Adrenal gland (tissue), 5 donors: ENCODE measurements at regions not wholly inside any gene's neighbourhood (a gene's known extent, or its start where the extent isn't known, plus 50 kb on each side); places are given as distances from the start of the nearest gene placed in this dataset.

ENCODE experiments used
- POLR2A ChIP-seq, 2 donors: fragments of 450-650 bp; IDR thresholded peaks; one replicate each; pipeline ENCODE4 v1.6.1; 2017; ENCODE audit warnings: antibody characterized with exemption in 2 of 2, mild to moderate bottlenecking in 2 of 2, moderate library complexity in 1 of 2
- TF ChIP-seq, protein P1 (sequence below), 6 experiments: fragments of 450-650 bp in 4 of 6; fragments of 200-600 bp in 2 of 6; sonication (generic) in 1 of 6; IDR thresholded peaks; 1 replicate in 5 of 6; 2 replicates in 1 of 6; pipeline versions ENCODE4 v1.5.1 to v1.8.0; 2016 to 2021; ENCODE audit warnings: antibody characterized with exemption in 6 of 6, mild to moderate bottlenecking in 2 of 6, moderate library complexity in 1 of 6
- donor health status: DM: no; HTN: no; CAD: no.

DNA sequence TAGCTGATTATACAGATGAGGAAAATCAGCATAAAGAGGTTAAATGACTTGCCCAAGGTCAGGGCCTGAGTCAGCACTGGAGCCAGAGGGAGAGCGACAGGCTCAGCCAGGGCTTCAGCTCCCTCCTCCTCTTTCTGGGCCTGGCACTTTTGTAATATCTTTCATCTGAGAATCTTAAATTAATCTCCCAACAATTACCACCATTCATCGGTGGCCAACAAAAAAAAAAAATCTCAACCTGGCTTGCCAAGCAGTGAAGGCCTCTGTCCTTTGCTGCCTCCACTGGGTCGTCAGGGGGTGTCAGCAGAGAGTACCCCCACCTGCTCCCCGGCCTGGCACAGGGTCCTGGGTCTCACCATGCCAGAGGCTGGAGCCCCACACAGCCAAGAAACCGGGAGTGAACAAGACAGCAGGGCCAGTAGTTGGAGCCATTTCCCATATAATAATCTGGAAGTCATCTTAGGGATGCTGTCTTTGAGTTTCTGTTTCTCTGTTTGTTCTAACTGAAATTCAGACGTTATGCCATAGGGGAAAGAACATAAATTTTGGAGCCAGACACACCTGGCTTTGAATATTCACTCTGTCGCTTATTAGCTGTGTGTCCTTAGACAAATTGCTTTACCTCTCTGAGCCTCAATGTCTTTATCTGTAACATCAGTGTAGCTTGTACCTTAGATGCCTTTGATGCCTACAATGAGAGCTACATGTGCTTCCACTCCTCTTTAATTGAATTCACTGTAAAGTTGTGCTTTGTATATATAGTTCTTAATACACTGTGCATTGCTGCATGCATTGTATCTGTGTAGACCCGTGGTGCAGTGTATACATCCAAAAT, 299.9 kb upstream of the MSX2 start:
- TF ChIP-seq, protein P1, sequence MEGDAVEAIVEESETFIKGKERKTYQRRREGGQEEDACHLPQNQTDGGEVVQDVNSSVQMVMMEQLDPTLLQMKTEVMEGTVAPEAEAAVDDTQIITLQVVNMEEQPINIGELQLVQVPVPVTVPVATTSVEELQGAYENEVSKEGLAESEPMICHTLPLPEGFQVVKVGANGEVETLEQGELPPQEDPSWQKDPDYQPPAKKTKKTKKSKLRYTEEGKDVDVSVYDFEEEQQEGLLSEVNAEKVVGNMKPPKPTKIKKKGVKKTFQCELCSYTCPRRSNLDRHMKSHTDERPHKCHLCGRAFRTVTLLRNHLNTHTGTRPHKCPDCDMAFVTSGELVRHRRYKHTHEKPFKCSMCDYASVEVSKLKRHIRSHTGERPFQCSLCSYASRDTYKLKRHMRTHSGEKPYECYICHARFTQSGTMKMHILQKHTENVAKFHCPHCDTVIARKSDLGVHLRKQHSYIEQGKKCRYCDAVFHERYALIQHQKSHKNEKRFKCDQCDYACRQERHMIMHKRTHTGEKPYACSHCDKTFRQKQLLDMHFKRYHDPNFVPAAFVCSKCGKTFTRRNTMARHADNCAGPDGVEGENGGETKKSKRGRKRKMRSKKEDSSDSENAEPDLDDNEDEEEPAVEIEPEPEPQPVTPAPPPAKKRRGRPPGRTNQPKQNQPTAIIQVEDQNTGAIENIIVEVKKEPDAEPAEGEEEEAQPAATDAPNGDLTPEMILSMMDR (IDR thresholded peaks at IDR 0.05): no peak
- TF ChIP-seq POLR2A (IDR thresholded peaks at IDR 0.05): no peak
